GM21423 (cell line): ENCODE measurements at regions not wholly inside any gene's neighbourhood (a gene's known extent, or its start where the extent isn't known, plus 50 kb on each side); places are given as distances from the start of the nearest gene placed in this dataset.

ENCODE experiments used
- ATAC-seq: cut with Tn5 transposase; IDR thresholded peaks from one replicate; pipeline ENCODE4 v1.9.1; 2021; ENCODE audit warnings: mild to moderate bottlenecking, moderate library complexity; ENCODE audit not compliant: unreplicated experiment

- no peak for ATAC-seq
Observed at GRCh38 chr12:91566328-91567099, 383.9 kb upstream of the DCN start.

GRCh38 chr12:91565846-91566245 lies 383.2 kb upstream of the DCN start:
- no peak for ATAC-seq

- ATAC-seq = no peak
Observed at GRCh38 chr12:91565246-91565645, 382.6 kb upstream of the DCN start.

GRCh38 chr12:91563011-91563765 lies 380.6 kb upstream of the DCN start:
- ATAC-seq = no peak

- ATAC-seq = no peak
Observed at GRCh38 chr12:91562476-91562875, 379.9 kb upstream of the DCN start.

GRCh38 chr12:91561958-91562325 lies 379.3 kb upstream of the DCN start:
- no peak for ATAC-seq

GRCh38 chr12:91561301-91561957 lies 378.8 kb upstream of the DCN start:
- ATAC-seq = no peak

GRCh38 chr12:91556909-91557308 lies 374.3 kb upstream of the DCN start:
- no peak for ATAC-seq

- ATAC-seq = no peak
Observed at GRCh38 chr12:91555436-91556415, 373.1 kb upstream of the DCN start.

GRCh38 chr12:91551927-91552326 lies 369.3 kb upstream of the DCN start:
- ATAC-seq = no peak

GRCh38 chr12:91551242-91551641 lies 368.6 kb upstream of the DCN start:
- no peak for ATAC-seq

GRCh38 chr12:91542666-91543065 lies 360.0 kb upstream of the DCN start:
- ATAC-seq = no peak

GRCh38 chr12:91542067-91542466 lies 359.4 kb upstream of the DCN start:
- no peak for ATAC-seq

- ATAC-seq = no peak
Observed at GRCh38 chr12:91538418-91538817, 355.8 kb upstream of the DCN start.

GRCh38 chr12:91533366-91533765 lies 350.7 kb upstream of the DCN start:
- ATAC-seq = no peak

- no peak for ATAC-seq
Observed at GRCh38 chr12:91529829-91530228, 347.2 kb upstream of the DCN start.

- no peak for ATAC-seq
Observed at GRCh38 chr12:91523831-91524230, 341.2 kb upstream of the DCN start.

- no peak for ATAC-seq
Observed at GRCh38 chr12:91516695-91517047, 334.1 kb upstream of the DCN start.

- no peak for ATAC-seq
Observed at GRCh38 chr12:91515944-91516694, 333.5 kb upstream of the DCN start.

- ATAC-seq = no peak
Observed at GRCh38 chr12:91513313-91513712, 330.7 kb upstream of the DCN start.
